DOHH2 (cell line): ENCODE measurements at regions not wholly inside any gene's neighbourhood (a gene's known extent, or its start where the extent isn't known, plus 50 kb on each side); places are given as distances from the start of the nearest gene placed in this dataset.

Experiments
- H3F3A ChIP-seq: fragments of 200-600 bp; sonication (generic), shearing (Covaris generic); 2 replicates; pipeline ENCODE4 v1.6.0; 2016; ENCODE audit warnings: antibody characterized with exemption, mild to moderate bottlenecking; ENCODE audit not compliant: control insufficient read depth, insufficient read depth
- H3K27ac ChIP-seq: fragments of 200-600 bp; sonication (generic); 2 replicates; pipeline ENCODE4 v1.5.1; 2014; ENCODE audit warnings: low read depth, mild to moderate bottlenecking, low read length, moderate library complexity
- H3K27me3 ChIP-seq: fragments of 200-600 bp; sonication (generic); 2 replicates; pipeline ENCODE4 v1.6.1; 2014; ENCODE audit warnings: mild to moderate bottlenecking, low read length, mixed read lengths; ENCODE audit not compliant: control insufficient read depth
- H3K36me3 ChIP-seq: fragments of 200-600 bp; sonication (generic); 2 replicates; pipeline ENCODE4 v1.6.1; 2014; ENCODE audit warnings: mild to moderate bottlenecking, low read length, moderate library complexity, mixed read lengths; ENCODE audit not compliant: control insufficient read depth
- H3K4me1 ChIP-seq: fragments of 200-600 bp; sonication (generic); 2 replicates; pipeline ENCODE4 v1.6.1; 2014; ENCODE audit warnings: mild to moderate bottlenecking, low read length, mixed read lengths; ENCODE audit not compliant: control insufficient read depth
- H3K4me2 ChIP-seq: fragments of 200-600 bp; sonication (generic); 2 replicates; pipeline ENCODE4 v1.6.0; 2014; ENCODE audit warnings: mild to moderate bottlenecking, low read length, moderate library complexity
- H3K4me3 ChIP-seq: fragments of 200-600 bp; sonication (generic); 2 replicates; pipeline ENCODE4 v1.5.1; 2014; ENCODE audit warnings: mild to moderate bottlenecking, low read length, mixed read lengths
- H3K79me2 ChIP-seq: fragments of 200-600 bp; sonication (generic); 2 replicates; pipeline ENCODE4 v1.6.1; 2014; ENCODE audit warnings: mild to moderate bottlenecking, low read length, mixed read lengths; ENCODE audit not compliant: control insufficient read depth
- H3K9me2 ChIP-seq: fragments of 200-600 bp; sonication (generic); replicated peaks from 2 replicates; pipeline ENCODE4 v1.6.1; 2014; ENCODE audit warnings: mild to moderate bottlenecking, low read length, mixed read lengths; ENCODE audit not compliant: control insufficient read depth
- H3K9me3 ChIP-seq: fragments of 200-600 bp; sonication (generic); 2 replicates; pipeline ENCODE4 v1.6.1; 2014; ENCODE audit warnings: antibody characterized with exemption, low read length, mixed read lengths; ENCODE audit not compliant: control insufficient read depth, insufficient read depth
- H4K20me1 ChIP-seq: fragments of 200-600 bp; sonication (generic); 2 replicates; pipeline ENCODE4 v1.6.0; 2014; ENCODE audit warnings: low read depth, mild to moderate bottlenecking, antibody characterized with exemption, low read length, moderate library complexity; ENCODE audit not compliant: control insufficient read depth, insufficient read depth
- EZH2phosphoT487 ChIP-seq: fragments of 200-600 bp; sonication (generic); IDR thresholded peaks from 2 replicates; pipeline ENCODE4 v1.6.1; 2017; ENCODE audit warnings: borderline replicate concordance, mild to moderate bottlenecking, antibody characterized with exemption, low read length, moderate library complexity, mixed read lengths
- TF ChIP-seq, protein P1 (sequence below): fragments of 200-600 bp; sonication (generic); IDR thresholded peaks from one replicate; pipeline ENCODE4 v1.5.1; 2014; ENCODE audit warnings: antibody characterized with exemption, mild to moderate bottlenecking, low read depth, low read length; ENCODE audit not compliant: poor library complexity, severe bottlenecking

GRCh38 chr2:39930175-39930917, 151.3 kb upstream of the THUMPD2 start:
- no peak overlapping the region for H3K27ac ChIP-seq
- H3K4me3 ChIP-seq, result no peak overlapping the region
- no peaks in the 10 kb centered on the region for H3K27me3 ChIP-seq
- H4K20me1 ChIP-seq, result no peaks in the 10 kb centered on the region
- no peak for TF ChIP-seq EZH2phosphoT487
- TF ChIP-seq, protein P1, sequence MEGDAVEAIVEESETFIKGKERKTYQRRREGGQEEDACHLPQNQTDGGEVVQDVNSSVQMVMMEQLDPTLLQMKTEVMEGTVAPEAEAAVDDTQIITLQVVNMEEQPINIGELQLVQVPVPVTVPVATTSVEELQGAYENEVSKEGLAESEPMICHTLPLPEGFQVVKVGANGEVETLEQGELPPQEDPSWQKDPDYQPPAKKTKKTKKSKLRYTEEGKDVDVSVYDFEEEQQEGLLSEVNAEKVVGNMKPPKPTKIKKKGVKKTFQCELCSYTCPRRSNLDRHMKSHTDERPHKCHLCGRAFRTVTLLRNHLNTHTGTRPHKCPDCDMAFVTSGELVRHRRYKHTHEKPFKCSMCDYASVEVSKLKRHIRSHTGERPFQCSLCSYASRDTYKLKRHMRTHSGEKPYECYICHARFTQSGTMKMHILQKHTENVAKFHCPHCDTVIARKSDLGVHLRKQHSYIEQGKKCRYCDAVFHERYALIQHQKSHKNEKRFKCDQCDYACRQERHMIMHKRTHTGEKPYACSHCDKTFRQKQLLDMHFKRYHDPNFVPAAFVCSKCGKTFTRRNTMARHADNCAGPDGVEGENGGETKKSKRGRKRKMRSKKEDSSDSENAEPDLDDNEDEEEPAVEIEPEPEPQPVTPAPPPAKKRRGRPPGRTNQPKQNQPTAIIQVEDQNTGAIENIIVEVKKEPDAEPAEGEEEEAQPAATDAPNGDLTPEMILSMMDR, result no peak
- no peaks in the 10 kb centered on the region for H3K79me2 ChIP-seq
- H3K4me2 ChIP-seq, result no peak overlapping the region
- no peaks in the 10 kb centered on the region for H3K9me2 ChIP-seq
- no peaks in the 10 kb centered on the region for H3K36me3 ChIP-seq
- no peaks in the 10 kb centered on the region for H3K9me3 ChIP-seq
- peaks cover 3% of the 10 kb centered on the region; the same call in 1 of the 2 replicates for H3K4me1 ChIP-seq
- H3F3A ChIP-seq, result no peaks in the 10 kb centered on the region

DNA sequence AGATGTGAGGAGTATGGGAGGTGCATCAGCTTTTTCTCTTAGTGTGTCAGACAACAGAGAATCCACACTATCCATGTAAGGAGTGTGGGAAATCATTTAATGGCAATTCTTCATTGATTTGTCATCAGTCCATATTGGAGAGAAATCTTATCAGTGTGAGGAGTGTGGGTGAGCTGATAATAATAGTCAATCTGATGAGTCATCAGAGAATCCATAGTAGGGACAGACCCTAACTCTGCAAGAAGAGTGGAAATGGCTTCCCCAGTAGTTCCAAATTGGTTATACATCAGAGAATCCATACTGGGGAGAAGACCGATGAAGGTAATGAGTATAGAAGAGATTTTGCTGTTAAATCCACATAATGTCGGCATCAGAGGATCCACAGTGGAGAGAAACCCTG, 150.5 kb upstream of the THUMPD2 start:
- Histone ChIP-seq H3K36me3 (no peaks in the 10 kb centered on the region), H3K4me2 (no peak overlapping the region), H3K9me2 (no peaks in the 10 kb centered on the region), H4K20me1 (no peaks in the 10 kb centered on the region), H3K27me3 (no peaks in the 10 kb centered on the region), H3K27ac (no peak overlapping the region), H3K79me2 (no peaks in the 10 kb centered on the region), H3F3A (no peaks in the 10 kb centered on the region), H3K4me3 (no peak overlapping the region), H3K4me1 (peaks cover 3% of the 10 kb centered on the region; the same call in 1 of the 2 replicates), H3K9me3 (no peaks in the 10 kb centered on the region)
- TF ChIP-seq, protein P1, result no peak
- TF ChIP-seq EZH2phosphoT487, result no peak

- no peaks in the 10 kb centered on the region for H4K20me1 ChIP-seq
- H3K9me2 ChIP-seq, result no peaks in the 10 kb centered on the region
- no peaks in the 10 kb centered on the region for H3K9me3 ChIP-seq
- H3K4me2 ChIP-seq, result no peak overlapping the region
- TF ChIP-seq, protein P1, result no peak
- TF ChIP-seq EZH2phosphoT487, result no peak
- H3K27ac ChIP-seq, result no peak overlapping the region
- H3K79me2 ChIP-seq, result no peaks in the 10 kb centered on the region
- peaks cover 42% of the 10 kb centered on the region for H3K4me1 ChIP-seq
- H3K4me3 ChIP-seq, result no peak overlapping the region
- H3F3A ChIP-seq, result peaks cover 2% of the 10 kb centered on the region; the same call in 1 of the 2 replicates
- peaks cover 7% of the 10 kb centered on the region; the same call in 1 of the 2 replicates for H3K36me3 ChIP-seq
- no peaks in the 10 kb centered on the region for H3K27me3 ChIP-seq
These were observed 146.3 kb upstream of the THUMPD2 start for GRCh38 chr2:39925312-39925711.
